Tibial nerve (tissue), 4 donors: ENCODE measurements at regions not wholly inside any gene's neighbourhood (a gene's known extent, or its start where the extent isn't known, plus 50 kb on each side); places are given as distances from the start of the nearest gene placed in this dataset.
"Not testable (repeated sequence)": the region's sequence is repeated elsewhere in the genome, so short reads cannot be mapped to it uniquely, and the experiment has no call there.

Experiments used
- DNase-seq, 2 donors: peaks; one replicate each; pipeline ENCODE4 v3.0.0-alpha.2; 2019; ENCODE audit warnings: low spot score in 2 of 2
- H3K27ac ChIP-seq, 4 donors: fragments of 200-600 bp; sonication (generic) in 3 of 4; one replicate each; pipeline ENCODE4 v1.5.1; 2017 to 2019; ENCODE audit warnings: mild to moderate bottlenecking in 1 of 4
- H3K27me3 ChIP-seq, 2 donors: fragments of 200-600 bp; sonication (generic) in 1 of 2; one replicate each; pipeline versions ENCODE4 v1.5.1 to v1.6.0; 2017 to 2019
- H3K36me3 ChIP-seq, 3 donors: fragments of 200-600 bp; sonication (generic); one replicate each; pipeline ENCODE4 v1.5.1; 2018 to 2019
- H3K4me1 ChIP-seq, 4 donors: fragments of 200-600 bp; sonication (generic) in 3 of 4; one replicate each; pipeline ENCODE4 v1.5.1; 2017 to 2019
- H3K4me3 ChIP-seq, 4 donors: fragments of 200-600 bp; sonication (generic) in 3 of 4; one replicate each; pipeline ENCODE4 v1.5.1; 2017 to 2019; ENCODE audit warnings: mild to moderate bottlenecking in 1 of 4, moderate library complexity in 1 of 4
- H3K9me3 ChIP-seq, 4 donors: fragments of 200-600 bp; sonication (generic) in 3 of 4; one replicate each; pipeline ENCODE4 v1.5.1; 2017 to 2019
- CTCF ChIP-seq, 5 experiments: fragments of 200-600 bp in 3 of 5; fragments of 450-650 bp in 2 of 5; sonication (generic) in 3 of 5; IDR thresholded peaks; one replicate each; pipeline ENCODE4 v1.5.1; 2016 to 2019; ENCODE audit warnings: antibody characterized with exemption in 5 of 5, mild to moderate bottlenecking in 3 of 5, moderate library complexity in 2 of 5
- EP300 ChIP-seq, 2 donors: sonication (generic); formaldehyde crosslinking; IDR thresholded peaks; one replicate each; pipeline ENCODE4 v1.6.1; 2017; ENCODE audit warnings: antibody characterized with exemption in 2 of 2, mild to moderate bottlenecking in 1 of 2
- POLR2A ChIP-seq, 2 donors: fragments of 450-650 bp; IDR thresholded peaks; one replicate each; pipeline ENCODE4 v1.6.1; 2017; ENCODE audit warnings: antibody characterized with exemption in 2 of 2, mild to moderate bottlenecking in 2 of 2, moderate library complexity in 2 of 2
- WGBS, 2 donors: methylation state at CpG; one replicate each; pipeline ENCODE4 v1.1.5; 2018; 5-methylcytosine and 5-hydroxymethylcytosine counted together

GRCh38 chr21:31420988-31421387 lies 76.9 kb upstream of the TIAM1 start:
- H3K4me3 ChIP-seq: no peak overlapping the region
- no peaks in the 10 kb centered on the region for H3K36me3 ChIP-seq
- H3K4me1 ChIP-seq: no peaks in the 10 kb centered on the region
- TF ChIP-seq EP300 (IDR thresholded peaks at IDR 0.05) (no peak), POLR2A (IDR thresholded peaks at IDR 0.05) (no peak), CTCF (IDR thresholded peaks at IDR 0.05) (no peak)
- 90 to 92% methylated on average over 8 of the region's 8 CpGs for WGBS, 2 donors
- H3K27me3 ChIP-seq: no peaks in the 10 kb centered on the region
- DNase-seq: no peak
- H3K27ac ChIP-seq: no peak overlapping the region
- H3K9me3 ChIP-seq: no peaks in the 10 kb centered on the region

GRCh38 chr21:31420354-31420753 lies 76.3 kb upstream of the TIAM1 start:
- TF ChIP-seq CTCF (IDR thresholded peaks at IDR 0.05) (no peak), EP300 (IDR thresholded peaks at IDR 0.05) (no peak), POLR2A (IDR thresholded peaks at IDR 0.05) (no peak)
- Histone ChIP-seq H3K4me3 (no peak overlapping the region), H3K27me3 (no peaks in the 10 kb centered on the region), H3K27ac (no peak overlapping the region), H3K9me3 (no peaks in the 10 kb centered on the region), H3K36me3 (no peaks in the 10 kb centered on the region), H3K4me1 (no peaks in the 10 kb centered on the region)
- no peak for DNase-seq
- 81 to 100% methylated on average over 1 of the region's 1 CpG for WGBS, 2 donors

GRCh38 chr21:31418377-31419001 lies 74.4 kb upstream of the TIAM1 start:
- no peak overlapping the region for H3K27ac ChIP-seq
- WGBS, 2 donors: 80 to 86% methylated on average over 9 of the region's 9 CpGs
- TF ChIP-seq POLR2A (IDR thresholded peaks at IDR 0.05): no peak
- TF ChIP-seq EP300 (IDR thresholded peaks at IDR 0.05): no peak
- TF ChIP-seq CTCF (IDR thresholded peaks at IDR 0.05): no peak

GRCh38 chr21:31417214-31417613 lies 73.2 kb upstream of the TIAM1 start:
- WGBS, 2 donors: 78 to 82% methylated on average over 3 of the region's 3 CpGs
- H3K4me1 ChIP-seq, H3K27me3 ChIP-seq, H3K36me3 ChIP-seq, H3K4me3 ChIP-seq, DNase-seq, H3K27ac ChIP-seq, H3K9me3 ChIP-seq: not testable (repeated sequence)

More at GRCh38 chr21:31418377-31419001, 74.4 kb upstream of the TIAM1 start:
- H3K9me3 ChIP-seq: no peaks in the 10 kb centered on the region
- H3K4me1 ChIP-seq: no peaks in the 10 kb centered on the region
- no peak for DNase-seq
- no peaks in the 10 kb centered on the region for H3K27me3 ChIP-seq
- H3K4me3 ChIP-seq: no peak overlapping the region
- H3K36me3 ChIP-seq: no peaks in the 10 kb centered on the region

GRCh38 chr21:31416465-31416864 lies 72.4 kb upstream of the TIAM1 start:
- TF ChIP-seq CTCF (IDR thresholded peaks at IDR 0.05) (no peak), POLR2A (IDR thresholded peaks at IDR 0.05) (no peak), EP300 (IDR thresholded peaks at IDR 0.05) (no peak)
- H3K27me3 ChIP-seq: no peaks in the 10 kb centered on the region

More at GRCh38 chr21:31416465-31416864, 72.4 kb upstream of the TIAM1 start:
- no peak overlapping the region for H3K27ac ChIP-seq
- DNase-seq: no peak
- H3K36me3 ChIP-seq: no peaks in the 10 kb centered on the region
- H3K4me1 ChIP-seq: no peaks in the 10 kb centered on the region
- 95 to 97% methylated on average over 2 of the region's 2 CpGs for WGBS, 2 donors
- H3K4me3 ChIP-seq: no peak overlapping the region
- H3K9me3 ChIP-seq: no peaks in the 10 kb centered on the region
